Stimulated activated naive CD8-positive, alpha-beta T cell treated with anti-CD3 and anti-CD28 coated beads, Interleukin-15, Interleukin-2, amounts not matched to agents 100 U/mL and 50 U/mL, for 24 hours (primary cell): ENCODE measurements at regions not wholly inside any gene's neighbourhood (a gene's known extent, or its start where the extent isn't known, plus 50 kb on each side); places are given as distances from the start of the nearest gene placed in this dataset.
"Not testable (repeated sequence)": the region's sequence is repeated elsewhere in the genome, so short reads cannot be mapped to it uniquely, and the experiment has no call there.

ENCODE experiments used
- ATAC-seq: fragments of 150-1000 bp; cut with Tn5 transposase; one replicate; pipeline ENCODE4 v1.10.0; 2021
- DNase-seq: peaks from one replicate; pipeline ENCODE4 v3.0.0; 2021

GRCh38 chr13:107669391-107669993 lies 545.8 kb downstream of the LIG4 start:
- ATAC-seq: no peak
- DNase-seq: no peak

GRCh38 chr13:107665926-107666458 lies 549.3 kb downstream of the LIG4 start:
- no peak for ATAC-seq
- no peak for DNase-seq

- peak; percentile 53 for DNase-seq
- ATAC-seq: no peak
Observed at GRCh38 chr13:107650081-107650701, 565.1 kb downstream of the LIG4 start.

GRCh38 chr13:107649079-107649478 lies 566.3 kb downstream of the LIG4 start:
- DNase-seq (no peak), ATAC-seq (no peak)

- ATAC-seq (no peak), DNase-seq (no peak)
Observed at GRCh38 chr13:107644136-107644535, 571.2 kb downstream of the LIG4 start.

GRCh38 chr13:107643615-107644014 lies 571.7 kb downstream of the LIG4 start:
- no peak for ATAC-seq

GRCh38 chr13:107642831-107643230 lies 572.5 kb downstream of the LIG4 start:
- ATAC-seq: no peak

More at GRCh38 chr13:107643615-107644014, 571.7 kb downstream of the LIG4 start:
- DNase-seq: no peak

GRCh38 chr13:107641574-107641973 lies 573.8 kb downstream of the LIG4 start:
- ATAC-seq (no peak), DNase-seq (no peak)

More at GRCh38 chr13:107642831-107643230, 572.5 kb downstream of the LIG4 start:
- no peak for DNase-seq

- no peak for DNase-seq
- no peak for ATAC-seq
Observed at GRCh38 chr13:107625648-107626047, 589.7 kb downstream of the LIG4 start.

- ATAC-seq (no peak), DNase-seq (no peak)
Observed at GRCh38 chr13:107617527-107617926, 597.8 kb downstream of the LIG4 start.

- ATAC-seq: no peak
- DNase-seq: no peak
Observed at GRCh38 chr13:107612376-107612775, 603.0 kb downstream of the LIG4 start.

GRCh38 chr13:107608736-107609135 lies 606.6 kb downstream of the LIG4 start:
- ATAC-seq (no peak), DNase-seq (no peak)

- no peak for ATAC-seq
- DNase-seq: no peak
Observed at GRCh38 chr13:107600971-107601370, 614.4 kb downstream of the LIG4 start.

GRCh38 chr13:107596306-107596705 lies 619.0 kb downstream of the LIG4 start:
- not testable (repeated sequence) for DNase-seq, ATAC-seq

- DNase-seq (no peak), ATAC-seq (no peak)
Observed at GRCh38 chr13:107590556-107590955, 624.8 kb downstream of the LIG4 start.

- DNase-seq (no peak), ATAC-seq (no peak)
Observed at GRCh38 chr13:107587681-107588080, 627.7 kb downstream of the LIG4 start.

- ATAC-seq (no peak), DNase-seq (no peak)
Observed at GRCh38 chr13:107586216-107586615, 629.1 kb downstream of the LIG4 start.

- no peak for DNase-seq
- no peak for ATAC-seq
Observed at GRCh38 chr13:107585469-107586180, 629.7 kb downstream of the LIG4 start.

- DNase-seq (no peak), ATAC-seq (no peak)
Observed at GRCh38 chr13:107582171-107582570, 633.2 kb downstream of the LIG4 start.

- ATAC-seq (no peak), DNase-seq (no peak)
Observed at GRCh38 chr13:107580741-107581412, 634.5 kb downstream of the LIG4 start.

GRCh38 chr13:107576430-107576829 lies 638.9 kb downstream of the LIG4 start:
- DNase-seq (no peak), ATAC-seq (no peak)

GRCh38 chr13:107574517-107575210 lies 640.7 kb downstream of the LIG4 start:
- ATAC-seq: no peak

More at GRCh38 chr13:107574517-107575210, 640.7 kb downstream of the LIG4 start:
- DNase-seq: no peak
